Erythroblast (primary cell): ENCODE measurements at regions not wholly inside any gene's neighbourhood (a gene's known extent, or its start where the extent isn't known, plus 50 kb on each side); places are given as distances from the start of the nearest gene placed in this dataset.

ENCODE experiments used
- DNase-seq, 2 experiments: peaks; one replicate each; lab custom pipeline; 2025; lab: John Stamatoyannopoulos, UW
- GATA1 ChIP-seq: IDR thresholded peaks from 2 replicates; pipeline ENCODE4 v1.6.1; 2011; ENCODE audit warnings: low read depth, mild to moderate bottlenecking, control low read depth, low read length, moderate library complexity
- POLR2A ChIP-seq: IDR thresholded peaks from 2 replicates; pipeline ENCODE4 v1.6.1; 2011; ENCODE audit warnings: mild to moderate bottlenecking, low read length

DNA sequence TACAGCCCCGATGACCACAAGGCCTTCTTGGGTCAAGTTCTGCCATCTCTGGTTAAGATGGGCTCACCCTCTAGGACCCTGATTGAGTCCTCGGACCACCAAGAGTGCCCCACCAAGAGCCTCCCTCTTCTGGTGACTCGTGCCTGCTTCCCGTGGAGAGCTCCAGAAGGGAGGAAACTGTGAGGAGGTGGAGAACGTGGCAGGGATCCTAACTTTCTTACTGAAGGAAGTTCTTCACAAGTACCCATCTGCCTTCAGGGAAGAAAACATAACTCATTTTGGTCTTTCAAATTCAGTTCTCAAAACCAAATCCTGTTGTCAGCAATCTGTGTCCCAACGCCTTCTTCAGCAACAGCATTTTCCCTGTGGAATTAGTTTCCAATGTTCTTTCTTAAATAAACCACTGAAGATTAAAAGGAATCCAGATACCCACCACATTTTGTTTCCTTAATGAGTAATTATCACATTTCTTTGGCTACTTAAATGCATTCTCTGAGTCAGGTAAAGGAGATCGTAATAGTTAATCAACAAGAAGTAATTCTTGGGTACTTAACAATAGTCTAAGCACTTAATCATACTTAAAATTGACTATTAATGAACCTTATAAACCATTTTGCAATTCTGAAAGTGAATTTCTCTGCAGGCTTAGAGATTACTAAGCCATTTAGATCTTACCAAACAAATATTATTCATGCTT lies 185.8 kb upstream of the SGK1 start:
- TF ChIP-seq GATA1 (no peak), POLR2A (no peak)
- no peak for DNase-seq

DNA sequence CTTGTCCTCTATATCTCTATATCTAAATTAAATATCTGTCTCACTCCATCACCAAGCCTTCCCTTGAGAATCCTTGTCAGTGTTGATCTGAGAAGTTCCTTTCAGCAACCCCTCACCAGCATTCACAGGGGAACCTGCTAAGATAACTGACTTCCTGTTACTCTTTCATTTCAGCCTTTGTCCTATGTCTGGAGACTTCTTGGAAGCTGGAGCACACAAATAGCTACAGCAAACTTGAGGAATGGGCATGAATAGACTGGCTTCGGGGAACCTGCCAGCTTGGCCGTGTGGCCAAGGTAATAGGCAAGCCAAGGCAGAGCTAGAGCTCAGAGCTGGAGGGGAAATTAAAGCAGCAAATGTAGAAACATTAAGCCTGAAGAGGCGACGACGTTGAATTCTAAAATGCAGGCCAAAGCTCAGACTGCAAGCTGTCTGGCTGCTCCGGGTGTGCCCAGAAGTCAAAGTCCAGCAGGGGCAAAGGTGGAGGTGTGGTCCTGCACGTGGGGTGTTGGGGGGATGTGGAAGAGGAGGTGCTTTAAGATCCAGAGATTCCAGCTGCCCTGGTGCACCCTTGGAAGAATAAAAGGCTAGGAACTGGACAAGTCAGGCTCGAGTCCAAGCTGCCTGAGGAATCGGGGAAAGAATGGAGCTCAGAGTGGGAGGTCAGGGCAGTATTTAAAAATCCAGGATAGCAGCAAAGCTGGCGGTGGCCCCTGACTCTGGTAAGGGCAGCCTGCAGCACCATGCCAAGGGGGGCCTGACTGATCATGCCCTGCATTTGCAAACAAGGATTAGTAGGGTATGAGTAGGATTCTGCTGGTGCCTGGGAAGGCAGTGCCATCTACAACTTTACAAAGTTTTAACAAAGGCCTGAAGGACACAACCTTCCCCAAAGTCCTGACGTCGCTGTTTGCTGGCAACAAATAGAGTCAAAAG lies 185.0 kb upstream of the SGK1 start:
- no peak for DNase-seq

DNA sequence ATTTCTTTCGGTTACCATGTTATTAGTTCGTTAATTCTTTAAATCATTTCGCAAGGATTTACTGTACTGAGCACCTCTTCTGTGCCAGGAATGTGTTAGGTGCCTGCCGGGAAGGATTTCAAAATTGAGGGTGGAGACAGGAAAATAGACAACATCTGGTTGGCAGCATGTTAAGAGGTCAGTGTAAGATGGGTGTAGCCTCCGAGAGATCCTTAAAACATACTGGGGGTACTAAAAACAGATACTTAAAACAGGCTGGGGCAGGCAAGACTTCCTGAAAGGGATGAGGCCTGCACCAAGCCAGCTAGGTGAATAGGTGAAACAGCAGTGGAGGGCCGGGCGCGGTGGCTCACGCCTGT lies 178.0 kb upstream of the SGK1 start:
- DNase-seq, result no peak
- TF ChIP-seq POLR2A (no peak), GATA1 (no peak)

More for the DNA sequence above, 185.0 kb upstream of the SGK1 start:
- TF ChIP-seq POLR2A (no peak), GATA1 (no peak)

DNA sequence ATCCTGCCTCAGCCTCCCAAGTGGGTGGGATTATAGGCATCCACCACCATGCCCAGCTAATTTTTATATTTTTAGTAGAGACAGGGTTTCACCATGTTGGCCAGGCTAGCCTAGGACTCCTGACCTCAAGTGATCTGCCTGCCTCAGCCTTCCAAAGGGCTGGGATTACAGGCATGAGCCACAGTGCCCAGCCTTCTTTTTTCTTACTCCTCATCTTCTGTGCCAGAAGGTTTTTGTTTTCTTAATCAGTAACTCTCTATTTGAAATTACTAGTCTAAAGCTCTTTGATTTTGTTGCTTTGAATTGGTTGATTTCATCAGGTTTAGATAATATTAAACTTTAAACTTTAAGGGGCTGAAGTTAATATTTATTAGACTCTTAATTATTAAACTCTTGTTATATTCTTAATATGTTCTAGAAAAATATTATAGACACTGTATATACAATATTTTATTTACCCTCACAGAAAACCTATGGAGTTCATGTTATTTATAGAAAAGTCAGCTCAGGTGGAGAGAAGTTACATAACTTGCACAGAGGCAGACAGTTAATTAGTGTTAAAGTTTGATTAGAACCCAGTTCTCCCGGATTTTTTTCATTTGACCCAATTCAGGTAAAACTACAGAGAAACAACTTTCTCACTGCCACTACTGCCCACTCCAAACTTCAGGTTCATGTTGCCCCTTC lies 177.4 kb upstream of the SGK1 start:
- DNase-seq, result no peak
- TF ChIP-seq POLR2A (no peak), GATA1 (no peak)

DNA sequence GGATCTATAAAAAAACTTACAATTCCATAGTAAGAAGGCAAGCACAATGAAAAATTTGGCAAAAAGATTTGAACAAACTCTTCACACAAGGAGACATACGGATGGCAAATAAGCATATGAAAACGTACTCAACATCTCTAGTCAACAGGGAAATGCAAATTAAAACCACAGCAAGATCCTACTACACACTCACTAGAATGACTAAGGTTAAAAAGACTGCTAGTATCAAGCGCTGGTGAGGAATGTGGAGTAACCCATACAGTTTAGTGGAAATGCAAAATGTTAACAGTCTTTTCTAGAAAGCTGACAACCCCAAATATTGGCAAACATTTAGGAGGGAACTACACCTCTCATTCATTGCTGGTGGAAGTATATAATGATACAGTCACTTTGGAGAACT lies 175.9 kb upstream of the SGK1 start:
- no peak for DNase-seq
- no peak for TF ChIP-seq GATA1

DNA sequence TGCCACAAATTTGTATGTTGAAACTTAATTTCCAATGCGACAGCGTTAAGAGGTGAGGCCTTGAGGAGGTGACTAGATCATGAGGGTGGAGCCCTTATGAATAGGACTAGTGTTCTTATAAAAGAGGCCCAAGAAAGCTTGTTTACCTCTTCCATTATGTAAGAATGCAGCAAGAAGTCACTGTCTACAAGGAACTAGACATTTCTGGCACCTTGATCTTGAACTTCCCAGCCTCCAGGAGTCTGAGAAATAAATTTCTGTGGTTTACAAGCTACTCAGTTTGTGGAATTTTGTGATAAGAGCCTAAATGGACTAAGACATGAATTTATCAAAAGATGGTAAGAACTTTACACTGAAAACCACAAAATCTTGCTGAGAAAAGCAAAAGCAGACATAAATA lies 173.6 kb upstream of the SGK1 start:
- TF ChIP-seq POLR2A (no peak), GATA1 (no peak)
- DNase-seq, result no peak

DNA sequence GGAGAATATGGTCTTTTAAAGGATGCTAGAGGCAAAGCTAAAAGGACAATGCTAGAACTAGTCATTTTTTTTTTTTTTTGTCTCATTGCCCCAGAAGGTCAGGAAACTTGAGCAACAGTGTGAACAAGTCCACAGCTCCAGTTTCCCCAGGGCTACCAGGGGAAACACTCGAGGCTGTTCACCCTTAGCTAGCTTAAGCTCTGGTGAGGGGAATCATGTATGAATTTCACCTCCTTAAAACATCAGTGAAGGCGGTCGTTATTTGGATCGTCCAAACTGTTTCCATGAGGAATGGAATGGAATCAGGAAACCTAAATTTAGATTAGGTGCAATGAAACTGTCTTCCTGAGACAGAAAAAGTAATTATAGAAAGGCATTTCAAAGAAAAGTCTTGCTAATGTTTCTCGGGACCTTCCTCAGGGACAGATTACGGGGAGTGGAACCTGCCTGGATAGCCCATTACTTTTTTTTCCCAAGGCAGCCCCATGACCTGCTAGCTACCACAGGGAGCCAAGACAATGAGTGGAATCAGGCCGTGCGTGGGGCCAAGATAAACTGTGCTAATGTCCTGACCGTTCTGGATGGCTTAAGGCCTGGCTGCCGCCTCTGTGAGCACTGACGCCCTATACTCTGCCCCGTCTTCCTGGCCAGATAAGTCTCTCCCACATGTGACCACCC lies 164.8 kb upstream of the SGK1 start:
- no peak for DNase-seq
- TF ChIP-seq GATA1 (no peak), POLR2A (no peak)

DNA sequence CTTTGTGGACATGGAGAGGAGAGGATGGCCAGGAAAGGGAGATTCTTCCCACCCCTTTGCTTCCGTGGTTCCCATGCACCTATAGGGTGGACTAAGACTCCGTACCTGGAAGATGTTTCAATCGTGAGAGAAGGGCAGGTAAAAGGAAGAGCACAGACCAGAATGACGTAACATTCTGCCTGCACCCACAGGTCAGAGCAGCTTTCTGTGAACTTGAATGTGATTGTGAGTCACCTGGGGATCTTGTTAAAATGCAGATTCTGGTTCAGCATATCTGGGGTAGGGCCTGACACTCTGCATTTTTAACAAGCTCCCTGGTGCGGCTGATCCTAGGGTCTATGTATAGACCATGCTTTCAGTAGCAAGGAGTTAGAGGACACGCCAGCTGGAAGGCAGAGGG lies 164.1 kb upstream of the SGK1 start:
- DNase-seq, result no peak
- no peak for TF ChIP-seq GATA1
- no peak for TF ChIP-seq POLR2A

DNA sequence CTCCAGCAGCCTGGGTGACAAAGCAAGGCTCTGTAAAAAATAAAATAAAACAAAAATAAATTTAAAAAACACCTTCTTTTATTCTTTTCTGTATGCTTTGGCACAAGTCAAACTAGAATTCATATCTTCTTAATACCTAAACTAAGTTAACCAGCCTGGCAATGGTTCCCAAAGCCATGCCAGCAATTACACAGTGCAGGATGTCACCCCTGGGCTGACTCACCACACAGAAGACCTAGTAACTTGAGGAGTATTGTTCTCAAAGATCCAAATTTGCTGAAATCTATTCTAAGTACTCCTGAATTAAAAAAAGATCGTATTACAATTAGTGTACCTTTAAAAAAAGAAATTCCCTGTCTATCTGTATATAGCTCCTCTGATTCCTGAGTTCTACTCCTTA lies 162.7 kb upstream of the SGK1 start:
- TF ChIP-seq POLR2A (no peak), GATA1 (no peak)
- DNase-seq, result no peak

DNA sequence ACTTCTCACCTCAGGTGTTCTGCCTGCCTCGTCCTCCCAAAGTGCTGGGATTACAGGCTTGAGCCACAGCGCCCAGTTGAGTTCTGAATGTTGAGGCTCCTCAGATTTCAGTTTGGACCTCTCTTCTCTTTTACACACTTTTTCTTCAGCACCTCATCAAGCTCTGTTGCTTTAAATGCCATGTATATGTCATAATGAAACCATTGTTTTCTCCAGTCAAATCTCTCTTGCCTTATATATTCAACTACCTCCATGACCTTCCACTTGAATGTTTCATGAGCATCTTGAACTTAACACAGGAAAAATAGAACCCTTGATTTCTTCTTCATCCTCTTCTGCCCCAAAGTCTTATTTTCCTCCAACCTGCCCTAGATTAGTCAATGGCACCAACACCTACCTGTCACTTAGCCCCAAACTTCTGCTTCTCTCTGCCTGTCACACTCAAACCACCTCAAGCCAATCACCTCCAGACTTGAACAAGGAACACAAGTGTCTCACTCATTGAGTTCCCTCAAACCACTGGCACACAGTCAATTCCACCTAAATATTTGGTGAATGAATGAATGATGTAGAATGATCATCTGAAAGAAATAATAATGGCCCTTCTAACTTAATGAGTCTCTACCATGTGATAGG lies 161.0 kb upstream of the SGK1 start:
- DNase-seq, result no peak
- TF ChIP-seq POLR2A (no peak), GATA1 (no peak)

DNA sequence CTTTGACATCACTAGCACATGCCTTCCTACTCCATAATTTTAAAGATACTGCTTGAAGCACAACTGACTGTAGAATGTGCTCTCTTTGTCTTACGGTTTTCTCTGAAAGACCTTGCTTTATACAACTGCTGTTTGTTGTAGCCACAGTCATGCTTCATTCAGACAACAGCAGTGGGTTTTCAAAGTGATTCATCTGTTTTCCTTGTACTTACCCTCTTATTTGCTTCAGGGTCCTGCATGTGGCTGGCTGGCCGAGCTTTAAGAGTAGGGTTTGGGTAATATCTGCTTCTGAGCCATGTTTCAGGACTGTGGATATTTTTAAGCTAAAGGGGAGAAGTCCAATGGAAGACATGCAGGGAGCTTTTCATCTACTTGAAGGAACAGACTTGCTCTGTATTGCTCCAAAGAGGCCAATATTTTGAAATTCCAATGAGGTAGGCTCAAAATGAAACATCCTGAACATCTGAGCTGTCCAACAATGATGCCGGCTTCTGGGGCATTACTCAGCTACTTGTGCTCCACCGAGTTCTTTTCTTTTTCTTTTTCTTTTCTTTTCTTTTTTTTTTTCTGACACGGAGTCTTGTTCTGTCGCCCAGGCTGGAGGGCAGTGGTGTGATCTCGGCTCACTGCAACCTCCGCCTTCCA lies 160.2 kb upstream of the SGK1 start:
- DNase-seq, result no peak
- no peak for TF ChIP-seq POLR2A
- no peak for TF ChIP-seq GATA1

DNA sequence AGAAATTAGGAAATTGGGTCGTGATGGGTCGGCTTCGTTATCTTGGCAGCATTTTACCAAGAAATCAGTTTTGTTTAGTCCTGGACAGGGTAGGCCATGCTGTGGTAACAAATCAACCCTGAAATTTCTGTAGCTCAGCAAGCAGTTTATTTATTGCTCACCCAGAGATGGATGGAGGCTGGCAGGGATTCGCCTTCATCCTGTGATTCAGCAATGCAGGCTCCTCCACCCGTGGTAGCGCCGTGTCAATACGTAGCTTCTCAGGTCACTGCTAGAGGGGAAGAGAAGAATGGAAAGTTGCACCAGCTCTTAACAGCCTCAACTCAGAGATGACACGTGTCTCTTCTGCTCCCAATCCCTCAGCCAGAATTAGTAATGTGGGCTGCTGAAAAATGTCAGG lies 157.0 kb upstream of the SGK1 start:
- no peak for DNase-seq
- no peak for TF ChIP-seq POLR2A
- no peak for TF ChIP-seq GATA1

DNA sequence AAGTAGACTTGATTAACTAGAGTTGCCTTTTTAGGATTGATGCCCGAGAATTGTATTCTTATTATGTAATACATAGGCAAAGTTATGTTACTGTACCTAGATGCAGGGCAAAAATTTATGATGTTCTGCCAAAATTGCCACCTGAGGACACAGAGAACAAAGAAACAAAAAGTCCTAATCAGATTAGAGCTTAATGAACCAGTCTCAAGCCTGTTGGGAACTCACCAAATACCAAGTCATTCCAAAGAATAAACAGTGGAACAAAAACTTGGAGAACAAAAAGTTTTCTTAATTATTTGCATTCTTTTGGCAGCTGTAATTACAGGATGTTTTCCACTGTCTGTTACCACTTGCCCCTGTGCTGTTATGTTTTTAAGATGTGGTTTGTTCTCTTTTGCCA lies 154.7 kb upstream of the SGK1 start:
- TF ChIP-seq POLR2A, result no peak
- no peak for TF ChIP-seq GATA1

DNA sequence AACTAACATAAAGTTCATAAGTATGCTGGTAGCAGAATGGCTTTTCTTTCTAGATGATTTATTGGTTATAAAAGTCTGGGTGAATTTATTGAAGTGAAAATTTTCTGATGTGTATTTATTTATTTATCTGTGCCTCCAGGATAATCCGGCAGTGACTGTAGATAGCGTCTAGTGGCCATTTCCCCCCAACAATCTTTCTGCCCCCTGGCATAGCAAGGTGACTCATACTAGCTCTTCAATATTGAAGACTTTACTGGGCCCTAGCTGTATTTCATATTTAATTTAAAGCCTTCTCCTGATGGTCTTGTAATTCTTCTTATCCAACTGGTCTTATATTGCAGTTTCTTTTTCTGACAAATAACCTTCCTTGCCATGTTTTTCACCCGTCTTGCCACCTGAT lies 154.1 kb upstream of the SGK1 start:
- TF ChIP-seq GATA1, result no peak
- DNase-seq, result no peak

More for the DNA sequence above, 154.7 kb upstream of the SGK1 start:
- no peak for DNase-seq
